ENCODE measurements at regions not wholly inside any gene's neighbourhood (a gene's known extent, or its start where the extent isn't known, plus 50 kb on each side); places are given as distances from the start of the nearest gene placed in this dataset.

- Mint-ChIP-seq H3K27me3 (ENCODE audit: insufficient read depth, unreplicated experiment) (no peaks in the 10 kb centered on the region), H3K4me3 (ENCODE audit: unreplicated experiment) (no peak overlapping the region), H3K36me3 (ENCODE audit: insufficient read depth, unreplicated experiment) (no peaks in the 10 kb centered on the region), H3K27ac (ENCODE audit: unreplicated experiment) (no peak overlapping the region), H3K4me1 (ENCODE audit: low read depth, unreplicated experiment) (no peaks in the 10 kb centered on the region), H3K9me3 (ENCODE audit: unreplicated experiment) (no peaks in the 10 kb centered on the region)
- ChIA-PET CTCF (no interaction called here), POLR2A (no interaction called here)
- no peak for DNase-seq
- Histone ChIP-seq H3K36me3 (ENCODE audit: control insufficient read depth, insufficient read depth, low read length) (no peaks in the 10 kb centered on the region), H3K27me3 (replicated peaks; ENCODE audit: control insufficient read depth, insufficient read depth, low read length) (no peaks in the 10 kb centered on the region), H3K9me3 (no peaks in the 10 kb centered on the region), H3K4me1 (no peaks in the 10 kb centered on the region), H3K4me3 (ENCODE audit: low read depth, low read length) (no peak overlapping the region)
- BruUV-seq (replicated peaks), result no TSS peak
- intact Hi-C loops (cut with micrococcal nuclease; ENCODE audit: unreplicated experiment), result no loop called here
- TF ChIP-seq CTCF (IDR thresholded peaks at IDR 0.05; ENCODE audit: insufficient read depth in 1 of 2, low read depth in 1 of 2, low read length in 1 of 2, severe bottlenecking in 1 of 2, unreplicated experiment in 1 of 2), result no peak
Measured at GRCh38 chr4:11842620-11843263, 414.0 kb upstream of the HS3ST1 start.

GRCh38 chr4:11839889-11840288, 411.2 kb upstream of the HS3ST1 start:
- Histone ChIP-seq H3K4me3 (ENCODE audit: low read depth, low read length) (no peak overlapping the region), H3K4me1 (no peaks in the 10 kb centered on the region), H3K36me3 (ENCODE audit: control insufficient read depth, insufficient read depth, low read length) (no peaks in the 10 kb centered on the region), H3K9me3 (no peaks in the 10 kb centered on the region), H3K27me3 (replicated peaks; ENCODE audit: control insufficient read depth, insufficient read depth, low read length) (no peaks in the 10 kb centered on the region)
- Mint-ChIP-seq H3K9me3 (ENCODE audit: unreplicated experiment) (no peaks in the 10 kb centered on the region), H3K4me3 (ENCODE audit: unreplicated experiment) (no peak overlapping the region), H3K27ac (ENCODE audit: unreplicated experiment) (no peak overlapping the region), H3K4me1 (ENCODE audit: low read depth, unreplicated experiment) (no peaks in the 10 kb centered on the region), H3K27me3 (ENCODE audit: insufficient read depth, unreplicated experiment) (no peaks in the 10 kb centered on the region), H3K36me3 (ENCODE audit: insufficient read depth, unreplicated experiment) (no peaks in the 10 kb centered on the region)
- BruUV-seq (replicated peaks), result no TSS peak
- ChIA-PET POLR2A (no interaction called here), CTCF (no interaction called here)
- TF ChIP-seq CTCF (IDR thresholded peaks at IDR 0.05; ENCODE audit: insufficient read depth in 1 of 2, low read depth in 1 of 2, low read length in 1 of 2, severe bottlenecking in 1 of 2, unreplicated experiment in 1 of 2), result no peak
- intact Hi-C loops (cut with micrococcal nuclease; ENCODE audit: unreplicated experiment), result no loop called here
- DNase-seq, result no peak

- no peak for TF ChIP-seq CTCF (IDR thresholded peaks at IDR 0.05; ENCODE audit: insufficient read depth in 1 of 2, low read depth in 1 of 2, low read length in 1 of 2, severe bottlenecking in 1 of 2, unreplicated experiment in 1 of 2)
- POLR2A ChIA-PET, result no interaction called here
- Histone ChIP-seq H3K27me3 (replicated peaks; ENCODE audit: control insufficient read depth, insufficient read depth, low read length) (no peaks in the 10 kb centered on the region), H3K9me3 (no peaks in the 10 kb centered on the region), H3K4me3 (ENCODE audit: low read depth, low read length) (no peak overlapping the region), H3K4me1 (no peaks in the 10 kb centered on the region), H3K36me3 (ENCODE audit: control insufficient read depth, insufficient read depth, low read length) (no peaks in the 10 kb centered on the region)
- H3K4me1 Mint-ChIP-seq (ENCODE audit: low read depth, unreplicated experiment), result no peaks in the 10 kb centered on the region
- H3K27ac Mint-ChIP-seq (ENCODE audit: unreplicated experiment), result no peak overlapping the region
- no TSS peak for BruUV-seq (replicated peaks)
- DNase-seq, result no peak
- H3K36me3 Mint-ChIP-seq (ENCODE audit: insufficient read depth, unreplicated experiment), result no peaks in the 10 kb centered on the region
- no peaks in the 10 kb centered on the region for H3K9me3 Mint-ChIP-seq (ENCODE audit: unreplicated experiment)
- peaks cover 2% of the 10 kb centered on the region for H3K27me3 Mint-ChIP-seq (ENCODE audit: insufficient read depth, unreplicated experiment)
- CTCF ChIA-PET, result no interaction called here
- H3K4me3 Mint-ChIP-seq (ENCODE audit: unreplicated experiment), result no peak overlapping the region
- intact Hi-C loops (cut with micrococcal nuclease; ENCODE audit: unreplicated experiment), result no loop called here
Measured at GRCh38 chr4:11831739-11832138, 403.0 kb upstream of the HS3ST1 start.

Data from Caco-2 (cell line).